Activated T-helper 1 cell treated with Interleukin-2 at 50 U/mL for 16 hours (primary cell): ENCODE measurements at regions not wholly inside any gene's neighbourhood (a gene's known extent, or its start where the extent isn't known, plus 50 kb on each side); places are given as distances from the start of the nearest gene placed in this dataset.
"Not testable (repeated sequence)": the region's sequence is repeated elsewhere in the genome, so short reads cannot be mapped to it uniquely, and the experiment has no call there.

Source experiments
- DNase-seq: peaks from one replicate; pipeline ENCODE4 v3.0.0-alpha.2; 2020; ENCODE audit warnings: low read depth

DNA sequence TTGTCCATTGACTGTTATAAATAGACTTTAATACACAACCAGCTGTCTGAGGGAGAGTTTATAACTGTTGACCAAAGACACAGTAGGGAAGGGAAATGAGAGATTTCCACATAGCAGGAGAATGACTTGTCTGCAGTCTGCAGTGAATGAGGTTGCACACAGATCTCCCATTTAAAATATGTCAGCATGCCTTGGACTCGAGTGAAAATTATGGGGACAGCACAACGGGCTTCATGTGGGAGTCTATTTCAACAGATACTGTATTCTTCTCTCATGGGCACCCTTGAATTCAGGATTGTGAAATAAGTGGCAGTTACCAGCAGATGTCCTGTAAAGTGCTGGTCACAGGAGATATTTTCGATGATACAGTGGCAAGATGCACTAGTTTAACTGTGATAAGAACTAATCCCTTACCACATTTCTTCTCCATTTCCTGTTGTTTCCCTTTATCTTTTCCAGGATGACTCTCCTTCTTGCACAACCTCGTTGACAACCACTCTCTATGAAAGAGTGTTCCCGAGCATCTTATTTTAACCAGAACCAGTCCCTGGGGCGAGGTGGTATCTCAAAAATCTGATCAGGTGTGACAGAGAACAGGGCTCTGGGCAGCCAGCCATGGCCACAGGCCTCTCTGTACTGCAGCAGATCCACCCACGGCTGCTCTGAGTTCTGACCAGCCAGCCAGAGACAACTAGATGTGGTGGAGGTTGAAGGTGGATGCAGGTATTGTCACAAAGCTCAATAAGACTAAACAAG, 51.5 kb upstream of the MAP3K1 start:
- DNase-seq, result no peak

DNA sequence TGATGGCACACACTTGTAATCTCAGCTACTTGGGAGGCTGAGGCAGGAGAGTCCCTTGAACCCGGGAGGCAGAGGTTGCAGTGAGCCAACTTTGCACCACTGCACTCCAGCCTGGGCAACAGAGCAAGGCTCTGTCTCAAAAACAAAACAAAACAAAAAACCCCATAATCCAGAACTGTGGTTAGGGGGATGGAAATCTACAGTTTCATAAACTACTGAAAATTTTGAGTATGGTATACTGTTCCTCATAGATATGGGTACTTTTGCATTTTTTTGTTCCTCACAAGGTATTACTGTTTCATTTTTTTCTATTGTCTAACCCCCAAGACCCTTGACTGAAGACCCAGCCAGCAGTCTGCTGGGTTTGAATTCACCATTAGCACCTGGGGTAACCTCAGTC, 52.2 kb upstream of the MAP3K1 start:
- DNase-seq, result no peak

DNA sequence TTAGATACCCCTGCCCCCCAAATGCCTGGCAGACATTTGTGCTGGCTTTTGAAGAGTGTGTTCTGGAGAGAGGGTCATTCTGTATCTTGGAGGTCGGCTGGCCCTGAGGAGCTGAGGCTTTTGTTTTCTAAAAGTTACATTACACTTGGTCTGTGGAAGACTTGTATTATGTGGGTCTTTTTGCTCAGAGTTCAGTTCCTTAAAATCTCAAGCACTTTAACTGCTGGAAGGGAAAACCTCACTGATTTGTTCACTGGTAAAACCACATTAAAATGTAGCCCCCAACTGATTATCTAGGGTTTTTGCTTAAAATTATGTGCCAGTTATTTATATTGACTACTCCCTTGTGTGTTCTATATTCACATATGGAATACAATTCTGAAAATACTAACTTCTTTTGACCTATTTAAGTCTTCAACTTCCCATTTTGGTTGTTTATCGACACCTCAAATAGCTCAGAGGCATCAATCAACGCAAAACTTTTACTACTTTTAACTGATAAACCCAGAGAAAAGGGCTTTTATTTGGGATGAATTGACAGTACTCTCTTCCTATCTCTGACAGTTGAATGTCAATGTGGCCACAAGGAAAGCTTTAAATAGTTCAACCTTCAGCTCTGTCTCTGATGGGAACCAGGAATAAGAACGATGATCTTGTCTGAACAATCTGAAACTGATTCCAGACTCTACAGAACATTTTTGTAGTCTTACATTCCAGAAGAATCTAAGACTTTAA, 54.0 kb upstream of the MAP3K1 start:
- DNase-seq, result no peak

DNA sequence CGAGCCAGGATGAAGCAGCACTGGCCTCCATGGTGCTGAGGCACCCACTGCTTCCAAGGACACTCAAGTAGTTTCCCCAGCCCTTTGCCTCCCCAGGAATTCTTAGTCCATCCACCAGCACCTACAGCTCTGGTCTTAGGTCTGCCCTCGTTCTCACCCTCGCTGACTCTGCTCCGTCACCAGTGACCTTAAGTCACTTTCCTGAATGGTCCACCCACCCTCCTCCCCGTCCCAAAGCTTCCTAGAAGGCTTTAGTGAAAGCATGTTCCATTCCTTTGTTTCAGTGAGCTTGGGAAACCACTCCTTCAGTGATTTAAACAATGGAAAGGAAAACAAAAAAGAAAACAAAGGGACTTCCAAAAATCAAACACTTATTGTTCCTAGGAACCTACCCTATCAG, 54.6 kb upstream of the MAP3K1 start:
- no peak for DNase-seq

DNA sequence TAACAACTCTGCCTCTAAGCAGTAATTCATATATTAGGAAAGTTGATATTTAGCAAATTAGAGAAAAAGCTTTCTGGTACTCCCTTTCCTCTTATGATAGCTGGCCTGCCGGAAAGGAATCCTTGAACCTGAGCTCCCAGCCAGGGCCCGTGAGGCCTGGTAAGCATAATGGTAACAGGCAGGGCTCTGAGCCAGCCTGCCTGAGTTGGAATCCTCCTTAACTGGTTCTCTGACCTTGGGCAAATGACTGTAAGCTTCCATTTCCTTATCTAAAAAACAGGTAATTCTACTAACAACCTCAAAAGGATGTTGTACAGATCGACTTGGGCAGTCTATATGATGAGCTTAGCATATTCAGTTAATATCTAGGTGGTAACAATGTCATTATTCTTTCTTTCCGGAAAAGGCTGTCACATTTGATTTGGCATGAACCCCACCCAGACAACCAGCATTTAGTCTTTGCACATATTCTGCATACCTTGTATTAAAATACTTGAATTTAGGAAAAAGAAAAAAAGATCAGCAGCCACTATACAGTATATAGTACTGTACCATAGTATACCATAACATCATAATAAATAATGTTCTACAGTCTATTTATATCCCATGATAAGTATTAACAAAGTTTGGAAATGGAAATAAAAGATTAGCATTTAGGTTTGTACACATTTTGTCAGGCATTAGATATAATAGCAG, 55.7 kb upstream of the MAP3K1 start:
- no peak for DNase-seq

DNA sequence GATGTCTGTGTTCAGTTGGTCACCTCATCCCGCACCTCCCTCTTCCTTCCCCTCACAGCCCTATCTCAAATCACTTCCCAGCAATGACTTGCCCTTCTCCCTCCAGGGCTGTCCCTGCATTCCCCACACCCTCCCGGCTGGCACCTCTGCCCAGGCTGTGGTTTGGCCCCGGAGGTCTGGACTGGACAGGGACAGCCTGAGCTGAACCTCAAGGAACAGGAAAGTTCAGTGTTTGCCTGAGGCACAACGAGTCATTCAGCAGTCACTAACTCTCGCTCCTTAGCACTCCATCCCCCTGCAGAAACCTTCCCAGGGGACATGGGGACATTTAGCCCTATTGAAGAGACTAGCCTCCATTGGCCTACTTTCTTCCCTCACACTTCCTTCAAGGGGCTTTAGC, 58.3 kb upstream of the MAP3K1 start:
- no peak for DNase-seq

DNA sequence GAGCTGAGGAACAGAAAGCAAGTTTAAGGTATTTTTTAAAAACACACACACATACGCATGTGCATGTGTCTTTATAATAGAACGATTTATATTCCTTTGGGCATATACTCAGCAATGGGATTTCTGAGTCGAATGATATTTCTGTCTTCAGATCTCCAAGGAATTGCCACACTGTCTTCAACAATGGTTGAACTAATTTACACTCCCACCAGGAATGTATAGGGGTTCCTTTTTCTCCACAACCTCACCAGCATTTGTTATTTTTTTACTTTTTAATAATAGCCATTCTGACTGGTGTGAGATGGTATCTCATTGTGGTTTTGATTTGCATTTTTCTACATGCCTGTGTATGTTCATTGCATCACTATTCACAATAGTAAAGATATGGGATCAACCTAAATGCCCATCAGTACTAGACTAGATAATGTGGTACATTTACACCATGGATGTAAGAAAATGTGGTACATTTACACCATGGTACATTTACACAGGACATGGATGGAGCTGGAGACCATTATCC, 60.3 kb upstream of the MAP3K1 start:
- no peak for DNase-seq

DNA sequence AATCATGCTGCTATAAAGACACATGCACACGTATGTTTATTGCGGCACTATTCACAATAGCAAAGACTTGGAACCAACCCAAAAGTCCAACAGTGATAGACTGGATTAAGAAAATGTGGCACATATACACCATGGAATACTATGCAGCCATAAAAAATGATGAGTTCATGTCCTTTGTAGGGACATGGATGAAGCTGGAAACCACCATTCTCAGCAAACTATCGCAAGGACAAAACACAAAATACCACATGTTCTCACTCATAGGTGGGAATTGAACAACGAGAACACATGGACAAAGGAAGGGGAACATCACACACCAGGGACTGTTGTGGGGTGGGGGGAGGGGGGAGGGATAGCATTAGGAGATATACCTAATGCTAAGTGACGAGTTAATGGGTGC, 61.8 kb upstream of the MAP3K1 start:
- not testable (repeated sequence) for DNase-seq

DNA sequence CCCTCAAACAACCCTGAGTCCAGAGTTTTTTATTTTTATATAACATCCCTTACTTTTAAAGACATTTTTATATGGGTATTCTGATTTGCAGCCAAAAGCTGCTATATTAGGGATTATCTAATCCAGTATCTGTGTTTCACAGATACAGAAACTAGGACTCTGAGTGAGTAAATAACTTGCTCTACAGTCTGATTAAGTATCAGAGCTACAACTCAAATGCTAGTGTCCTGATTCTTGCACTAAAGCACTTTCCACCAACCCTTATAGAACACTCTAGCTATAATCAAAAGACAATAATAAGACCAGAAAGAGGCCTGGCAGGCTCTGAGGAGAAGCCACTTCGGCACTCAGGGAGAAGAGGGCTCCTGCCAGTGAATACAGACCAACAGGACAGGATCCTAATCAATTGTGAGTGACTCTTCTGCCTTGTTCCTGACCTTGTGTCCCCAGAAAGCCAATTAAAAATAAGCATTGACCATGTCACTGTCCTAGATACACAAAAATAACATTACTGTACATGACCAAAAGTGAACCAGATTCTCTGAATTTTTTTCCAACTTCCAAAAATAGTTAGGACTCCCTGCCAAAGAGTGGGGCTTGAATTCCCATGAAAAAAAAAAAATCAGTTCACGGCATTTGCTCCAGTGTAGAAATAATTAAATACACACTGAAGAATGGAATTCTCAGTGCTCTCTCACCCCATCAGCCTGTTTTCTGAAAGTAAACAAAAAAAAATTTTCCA, 63.6 kb upstream of the MAP3K1 start:
- no peak for DNase-seq

DNA sequence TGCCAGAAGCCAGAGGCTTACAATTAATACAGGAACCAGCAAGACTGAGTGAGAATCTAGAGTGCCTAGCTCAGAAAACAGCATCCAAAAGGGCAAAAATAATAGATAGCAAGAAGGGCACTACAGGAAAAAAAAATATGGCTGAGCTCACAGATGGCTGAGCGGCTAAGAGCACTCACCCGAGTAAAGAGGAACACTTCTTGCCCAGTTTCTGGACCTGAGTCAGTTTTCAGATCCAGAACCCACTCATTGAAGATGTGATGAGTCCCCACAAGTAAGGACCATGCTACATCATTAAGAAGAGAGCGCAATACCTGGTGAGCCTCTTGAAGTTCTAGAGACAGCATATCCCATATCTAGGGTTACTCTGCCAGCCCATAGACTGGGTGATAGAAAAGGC, 65.5 kb upstream of the MAP3K1 start:
- DNase-seq, result no peak

DNA sequence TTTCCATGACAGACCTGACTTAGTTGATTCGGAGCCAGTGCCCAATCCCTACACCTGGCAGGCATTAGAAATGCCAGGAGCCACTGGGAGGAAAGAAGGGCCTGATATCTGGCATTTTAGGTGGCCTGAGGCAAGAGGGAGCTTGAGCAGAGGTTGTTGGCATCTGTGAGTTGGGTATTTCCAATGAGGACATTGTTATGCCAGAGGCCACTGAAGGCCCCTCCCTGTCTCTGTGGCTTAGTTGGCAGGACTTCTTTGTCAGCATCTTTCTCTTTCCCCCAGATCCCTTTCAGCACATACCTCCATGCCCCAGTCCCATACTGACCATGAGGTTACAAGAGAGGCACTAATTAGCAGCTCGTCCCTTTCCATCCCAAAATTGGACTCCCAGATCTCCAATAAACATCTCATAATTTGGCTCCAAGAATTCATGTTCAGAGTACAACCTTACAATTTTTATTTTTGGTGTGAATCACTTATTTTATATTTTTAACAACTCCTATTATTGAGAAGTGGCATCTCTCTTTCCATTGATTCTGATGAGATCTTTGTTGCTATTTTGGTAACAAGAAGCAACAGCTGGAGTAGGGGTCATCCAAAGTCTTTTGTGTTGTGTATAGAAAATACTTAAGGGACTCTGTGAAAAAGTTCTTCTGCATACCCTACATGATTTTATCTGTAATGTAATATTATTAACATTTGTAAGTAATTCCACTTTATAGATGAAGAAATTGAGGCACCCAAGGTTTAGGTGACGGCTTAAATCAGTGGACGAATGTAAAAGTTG, 68.6 kb upstream of the MAP3K1 start:
- no peak for DNase-seq

DNA sequence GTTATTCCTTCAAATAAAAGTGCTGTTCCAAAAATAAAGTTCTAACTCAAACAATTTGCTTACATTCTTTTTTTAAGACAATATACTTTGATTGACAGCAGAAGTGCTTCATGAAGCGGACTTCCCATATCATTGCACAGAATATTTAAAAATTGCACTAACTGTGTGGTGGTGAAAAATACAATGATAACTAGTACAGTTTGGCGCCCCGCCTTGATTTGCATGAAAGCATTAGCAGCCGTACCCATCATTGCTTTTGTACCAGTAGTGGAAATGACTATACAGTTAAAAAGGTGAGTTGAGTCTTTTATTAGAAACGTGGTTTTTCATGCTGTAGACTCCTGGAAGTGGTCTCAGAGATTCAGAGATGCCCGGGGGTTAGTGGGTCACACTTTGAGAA, 69.5 kb upstream of the MAP3K1 start:
- no peak for DNase-seq

DNA sequence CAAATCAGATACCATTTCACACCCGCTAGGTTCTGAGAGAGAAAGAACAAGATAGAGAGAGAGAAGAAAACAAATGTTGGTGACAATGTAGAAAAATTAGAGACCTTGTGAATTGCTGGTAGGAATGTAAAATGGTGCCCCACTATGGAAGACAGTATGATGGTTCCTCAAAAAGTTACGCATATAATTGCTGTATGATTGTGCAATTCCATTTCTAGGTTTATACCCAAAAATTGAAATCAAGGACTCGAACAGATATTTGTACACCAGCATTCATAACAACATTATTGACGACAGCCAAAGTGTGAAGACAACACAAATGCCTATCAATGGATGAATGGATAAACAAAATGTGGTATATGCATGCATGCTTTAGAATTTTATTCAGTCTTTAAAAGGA, 74.5 kb upstream of the MAP3K1 start:
- no peak for DNase-seq

DNA sequence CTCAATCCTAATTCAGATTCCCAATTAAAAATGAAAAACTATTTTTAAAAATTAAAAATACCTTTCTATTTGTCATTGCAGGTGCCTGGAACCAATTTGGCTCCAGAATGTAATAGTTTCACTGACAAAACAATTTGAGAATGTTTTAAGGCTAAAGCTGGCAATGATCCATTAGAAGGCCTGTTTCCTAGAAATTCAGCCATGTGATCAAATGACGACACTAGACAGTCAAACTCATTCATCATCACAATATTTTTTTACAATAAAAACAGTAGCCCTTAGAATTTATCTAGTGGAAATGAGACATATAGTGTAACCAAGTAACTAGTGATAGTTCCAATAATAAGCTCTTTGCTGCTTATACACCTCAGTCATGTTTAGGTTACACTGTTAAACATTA, 75.4 kb upstream of the MAP3K1 start:
- DNase-seq, result no peak

DNA sequence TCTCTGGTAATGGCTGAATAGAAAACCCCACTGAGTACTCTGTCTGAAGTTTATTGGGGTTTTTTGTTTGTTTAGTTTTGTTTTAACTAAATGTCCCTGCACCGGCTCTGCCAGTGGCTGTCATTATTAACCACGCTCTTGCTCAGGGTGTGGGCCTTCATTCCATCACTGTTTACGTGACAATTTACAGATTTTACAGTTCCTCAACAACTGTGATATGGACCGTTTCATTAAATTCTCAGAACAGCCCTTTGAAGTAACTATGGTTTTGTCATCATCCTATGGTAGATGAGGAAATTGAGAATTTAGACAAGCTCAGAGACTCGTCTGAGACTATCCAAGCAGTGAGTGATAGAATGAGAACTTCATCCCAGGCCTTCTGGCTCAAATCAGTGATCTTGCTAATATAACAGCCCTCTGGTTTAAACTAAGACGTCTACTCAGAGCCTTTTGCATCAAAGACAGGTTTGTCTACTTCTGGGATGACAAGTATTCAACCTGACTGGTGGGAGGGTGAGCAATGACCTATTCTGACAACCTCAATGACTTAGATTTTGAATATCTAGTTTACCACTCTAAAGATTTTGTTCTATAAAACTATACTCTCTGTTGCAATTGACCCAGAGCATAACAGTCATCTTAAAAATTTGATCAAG, 77.3 kb upstream of the MAP3K1 start:
- no peak for DNase-seq

DNA sequence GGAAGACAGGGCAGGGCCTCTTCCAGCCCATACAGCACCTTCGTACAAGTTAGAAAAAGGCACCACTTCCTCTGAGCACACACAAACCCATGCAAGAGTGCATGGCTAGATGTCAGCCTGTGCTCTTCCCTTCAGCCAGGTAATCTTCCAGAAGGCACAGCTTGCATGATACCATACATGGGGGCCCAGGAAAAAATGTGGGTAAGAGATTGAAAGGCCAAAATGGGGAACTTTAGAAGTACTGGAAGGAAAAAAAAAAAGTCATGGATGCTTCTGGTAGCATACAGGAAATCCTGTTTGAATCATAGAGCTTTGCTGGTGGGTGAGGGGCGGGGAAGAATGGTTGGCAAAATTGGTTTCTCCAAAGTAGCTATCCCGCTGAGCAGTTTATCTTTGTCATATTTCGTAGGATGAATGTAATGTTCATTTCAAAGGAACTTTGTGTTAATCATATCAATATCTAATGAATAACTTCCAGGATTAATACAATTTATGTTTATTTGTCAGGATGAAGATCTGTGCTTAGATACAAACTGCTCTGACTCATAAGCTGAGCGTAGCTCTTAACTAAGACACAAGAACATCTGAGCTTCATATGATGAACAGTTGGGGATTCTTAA, 78.2 kb upstream of the MAP3K1 start:
- no peak for DNase-seq

DNA sequence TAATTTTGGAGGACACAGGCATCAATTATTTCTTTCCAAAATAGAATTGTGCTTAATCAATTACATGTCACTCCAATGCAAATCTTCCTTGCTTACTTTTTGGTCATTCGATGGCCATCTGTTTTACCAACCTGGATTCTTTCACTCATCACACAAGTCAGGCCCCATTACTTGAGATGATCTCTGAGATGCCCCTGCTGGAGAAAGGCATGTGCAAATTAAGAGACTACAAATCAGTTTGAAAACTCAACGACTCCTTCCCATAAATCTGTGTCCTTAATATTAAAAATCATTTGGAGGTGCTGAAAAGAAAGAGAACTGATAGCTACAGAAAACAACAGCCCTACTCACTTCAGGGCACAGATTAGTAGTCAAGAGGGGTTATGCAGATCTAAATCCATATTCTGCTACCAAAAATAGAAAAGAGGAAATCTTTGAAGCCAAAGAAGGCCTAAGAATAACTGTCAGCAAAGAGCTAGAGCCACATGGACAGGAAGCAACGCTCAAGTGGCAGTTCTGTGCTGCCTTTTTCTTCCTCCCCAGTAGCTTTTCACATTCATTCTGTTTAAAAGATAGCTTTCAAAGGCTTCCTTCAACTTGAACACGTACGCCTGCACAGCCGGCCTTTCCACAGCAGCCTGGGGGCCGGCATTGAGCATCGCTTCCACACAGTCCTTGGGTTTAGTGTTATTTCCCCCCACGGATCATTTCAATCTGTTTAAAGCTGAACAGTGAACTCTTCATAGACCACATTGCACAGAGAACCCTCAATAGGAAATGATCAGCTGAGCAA, 79.3 kb upstream of the MAP3K1 start:
- DNase-seq, result no peak

DNA sequence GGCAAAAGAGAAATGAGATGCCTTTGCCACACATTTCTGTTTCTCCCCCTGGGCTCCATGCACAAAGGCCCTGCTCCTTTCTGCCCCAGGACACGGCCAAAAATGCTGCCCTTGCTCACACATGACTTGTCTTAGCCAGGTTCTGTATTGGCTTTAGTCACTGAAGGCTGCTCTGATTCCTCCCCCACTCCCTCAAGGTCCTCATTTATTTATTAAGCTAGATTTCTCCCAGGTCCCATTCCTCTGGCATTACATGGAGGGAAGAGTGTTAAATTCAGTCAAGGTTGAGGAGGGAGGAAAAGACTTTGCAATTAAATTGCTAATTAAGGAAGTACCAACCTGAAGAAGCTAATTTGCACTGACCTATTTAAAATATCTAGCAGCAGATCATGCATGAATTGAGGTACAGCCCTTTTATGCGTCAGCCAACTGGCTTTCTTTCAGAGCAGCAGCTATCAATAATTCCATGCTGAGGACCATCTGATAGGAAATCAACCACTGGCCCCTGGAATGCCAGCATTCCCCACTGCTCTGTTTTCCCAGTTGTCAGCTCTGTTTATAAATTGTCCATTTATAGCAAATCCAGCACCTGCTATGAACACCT, 81.2 kb upstream of the MAP3K1 start:
- no peak for DNase-seq

DNA sequence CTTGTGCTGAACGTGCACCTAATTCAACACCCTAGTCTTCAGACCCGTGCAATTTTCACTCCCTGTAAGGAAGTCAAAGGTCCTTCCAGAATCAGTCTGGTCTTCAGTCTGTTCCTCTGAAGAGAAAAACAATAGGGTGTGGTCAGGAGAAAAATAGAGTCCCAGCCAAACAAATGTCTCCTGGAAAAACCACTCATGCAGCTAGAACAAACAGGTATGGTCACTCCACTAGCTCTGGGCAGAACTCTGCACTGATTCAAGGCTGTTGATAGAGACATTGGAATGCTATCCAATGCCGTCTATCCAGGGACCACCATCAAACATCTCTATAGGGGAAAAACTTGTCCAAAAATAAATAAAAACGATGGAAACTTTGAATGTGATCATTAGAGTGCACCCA, 81.8 kb upstream of the MAP3K1 start:
- no peak for DNase-seq
